ENCODE measurements at regions not wholly inside any gene's neighbourhood (a gene's known extent, or its start where the extent isn't known, plus 50 kb on each side); places are given as distances from the start of the nearest gene placed in this dataset.
"Not testable (repeated sequence)": the region's sequence is repeated elsewhere in the genome, so short reads cannot be mapped to it uniquely, and the experiment has no call there.

GRCh38 chr1:148325031-148325430 lies 158.1 kb downstream of the PPIAL4G start:
- not testable (repeated sequence) for TF ChIP-seq POLR2A, CTCF, POLR2AphosphoS5 (IDR thresholded peaks at IDR 0.05)

Data from prostate gland (tissue), 2 donors.